ENCODE measurements at regions not wholly inside any gene's neighbourhood (a gene's known extent, or its start where the extent isn't known, plus 50 kb on each side); places are given as distances from the start of the nearest gene placed in this dataset.
"Not testable (repeated sequence)": the region's sequence is repeated elsewhere in the genome, so short reads cannot be mapped to it uniquely, and the experiment has no call there.

- ATAC-seq; H3K79me2 ChIP-seq (ENCODE audit: insufficient read depth, low read length); H3K4me2 ChIP-seq (ENCODE audit: low read length); H3K36me3 ChIP-seq (ENCODE audit: control insufficient read depth in 1 of 2, insufficient read depth in 2 of 2, low read length in 2 of 2); H3K27me3 ChIP-seq (ENCODE audit: insufficient read depth, low read length); H3K9me3 ChIP-seq (ENCODE audit: control insufficient read depth in 1 of 2, insufficient read depth in 1 of 2, low read depth in 1 of 2, low read length in 2 of 2); H3K4me3 ChIP-seq (replicated peaks in 1 of 2; ENCODE audit: low read depth in 1 of 2, low read length in 2 of 2); DNase-seq (ENCODE audit: low read depth, low spot score); CTCF ChIA-PET; H3K4me1 ChIP-seq (ENCODE audit: control insufficient read depth in 1 of 2, insufficient read depth in 2 of 2, low read length in 2 of 2); intact Hi-C loops (cut with micrococcal nuclease); H3K9me2 ChIP-seq (ENCODE audit: insufficient read depth); RAD21 ChIA-PET (ENCODE audit: low non-redundant PET in 1 of 2, low total read pairs in 2 of 2, uncharacterized antibody in 2 of 2, unreplicated experiment in 2 of 2); H2AFZ ChIP-seq (ENCODE audit: low read depth, low read length, poor library complexity, severe bottlenecking); BruUV-seq (replicated peaks); H3K27ac ChIP-seq (ENCODE audit: low read depth, low read length); H4K20me1 ChIP-seq (ENCODE audit: insufficient read depth); POLR2A ChIA-PET; H3K9ac ChIP-seq (ENCODE audit: low read length): not testable (repeated sequence)
These were observed 83.0 kb downstream of the GRIN2B start for GRCh38 chr12:13898387-13898786.

DNA sequence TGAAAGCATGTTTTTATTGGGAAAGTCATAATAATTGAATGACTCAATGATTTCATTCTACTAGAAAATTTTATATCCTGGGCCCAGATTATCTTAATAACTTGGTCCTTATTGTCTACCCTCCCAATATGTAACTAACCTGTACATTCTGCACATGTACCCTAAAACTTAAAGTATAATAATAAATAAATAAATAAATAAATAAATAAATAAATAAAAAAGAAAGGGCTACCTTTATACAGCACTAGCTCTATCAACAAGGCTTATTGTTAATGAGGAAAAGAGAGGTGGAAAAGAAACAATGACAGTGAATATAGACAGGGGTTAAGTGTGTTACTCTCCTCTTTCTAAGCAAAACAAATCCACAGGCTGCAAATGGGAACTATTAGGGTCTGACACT is 83.6 kb downstream of the GRIN2B start:
- POLR2A ChIA-PET = no interaction called here
- DNase-seq (ENCODE audit: low read depth, low spot score) = no peak
- H3K4me1 ChIP-seq (ENCODE audit: control insufficient read depth in 1 of 2, insufficient read depth in 2 of 2, low read length in 2 of 2) = no peaks in the 10 kb centered on the region
- no peaks in the 10 kb centered on the region for H3K36me3 ChIP-seq (ENCODE audit: control insufficient read depth in 1 of 2, insufficient read depth in 2 of 2, low read length in 2 of 2)
- H3K9ac ChIP-seq (ENCODE audit: low read length) = no peak overlapping the region
- ATAC-seq = no peak
- no peaks in the 10 kb centered on the region for H4K20me1 ChIP-seq (ENCODE audit: insufficient read depth)
- no peak overlapping the region for H3K4me3 ChIP-seq (replicated peaks in 1 of 2; ENCODE audit: low read depth in 1 of 2, low read length in 2 of 2)
- H3K4me2 ChIP-seq (ENCODE audit: low read length) = no peak overlapping the region
- no peak overlapping the region for H2AFZ ChIP-seq (ENCODE audit: low read depth, low read length, poor library complexity, severe bottlenecking)
- no peaks in the 10 kb centered on the region for H3K27me3 ChIP-seq (ENCODE audit: insufficient read depth, low read length)
- intact Hi-C loops (cut with micrococcal nuclease) = no loop called here
- no peaks in the 10 kb centered on the region for H3K79me2 ChIP-seq (ENCODE audit: insufficient read depth, low read length)
- no TSS peak for BruUV-seq (replicated peaks)
- RAD21 ChIA-PET (ENCODE audit: low non-redundant PET in 1 of 2, low total read pairs in 2 of 2, uncharacterized antibody in 2 of 2, unreplicated experiment in 2 of 2) = interaction anchor here in 1 of 2 experiments (0.6 kb wide), 1 partner anchor 29 kb away, joined by 5 read pairs; no protein-coding TSS in a partner anchor
- CTCF ChIA-PET = no interaction called here
- no peaks in the 10 kb centered on the region; the same call in 1 of the 2 replicates for H3K9me2 ChIP-seq (ENCODE audit: insufficient read depth)
- TF ChIP-seq EZH2phosphoT487 (IDR thresholded peaks at IDR 0.05; ENCODE audit: borderline replicate concordance) (no peak), CBX3 (IDR thresholded peaks at IDR 0.05; ENCODE audit: low read depth) (no peak), CEBPB (IDR thresholded peaks at IDR 0.05; ENCODE audit: low read depth) (no peak), MAX (IDR thresholded peaks at IDR 0.05) (no peak), JUND (IDR thresholded peaks at IDR 0.05) (no peak), ZFX (IDR thresholded peaks at IDR 0.05) (no peak), YY1 (IDR thresholded peaks at IDR 0.05; ENCODE audit: extremely low read depth, insufficient replicate concordance, low read depth, low read length) (no peak)
- TF ChIP-seq, protein P1, sequence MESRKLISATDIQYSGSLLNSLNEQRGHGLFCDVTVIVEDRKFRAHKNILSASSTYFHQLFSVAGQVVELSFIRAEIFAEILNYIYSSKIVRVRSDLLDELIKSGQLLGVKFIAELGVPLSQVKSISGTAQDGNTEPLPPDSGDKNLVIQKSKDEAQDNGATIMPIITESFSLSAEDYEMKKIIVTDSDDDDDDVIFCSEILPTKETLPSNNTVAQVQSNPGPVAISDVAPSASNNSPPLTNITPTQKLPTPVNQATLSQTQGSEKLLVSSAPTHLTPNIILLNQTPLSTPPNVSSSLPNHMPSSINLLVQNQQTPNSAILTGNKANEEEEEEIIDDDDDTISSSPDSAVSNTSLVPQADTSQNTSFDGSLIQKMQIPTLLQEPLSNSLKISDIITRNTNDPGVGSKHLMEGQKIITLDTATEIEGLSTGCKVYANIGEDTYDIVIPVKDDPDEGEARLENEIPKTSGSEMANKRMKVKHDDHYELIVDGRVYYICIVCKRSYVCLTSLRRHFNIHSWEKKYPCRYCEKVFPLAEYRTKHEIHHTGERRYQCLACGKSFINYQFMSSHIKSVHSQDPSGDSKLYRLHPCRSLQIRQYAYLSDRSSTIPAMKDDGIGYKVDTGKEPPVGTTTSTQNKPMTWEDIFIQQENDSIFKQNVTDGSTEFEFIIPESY (IDR thresholded peaks at IDR 0.05; ENCODE audit: extremely low read depth, insufficient replicate concordance, low read length) = no peak
- TF ChIP-seq, protein P2, sequence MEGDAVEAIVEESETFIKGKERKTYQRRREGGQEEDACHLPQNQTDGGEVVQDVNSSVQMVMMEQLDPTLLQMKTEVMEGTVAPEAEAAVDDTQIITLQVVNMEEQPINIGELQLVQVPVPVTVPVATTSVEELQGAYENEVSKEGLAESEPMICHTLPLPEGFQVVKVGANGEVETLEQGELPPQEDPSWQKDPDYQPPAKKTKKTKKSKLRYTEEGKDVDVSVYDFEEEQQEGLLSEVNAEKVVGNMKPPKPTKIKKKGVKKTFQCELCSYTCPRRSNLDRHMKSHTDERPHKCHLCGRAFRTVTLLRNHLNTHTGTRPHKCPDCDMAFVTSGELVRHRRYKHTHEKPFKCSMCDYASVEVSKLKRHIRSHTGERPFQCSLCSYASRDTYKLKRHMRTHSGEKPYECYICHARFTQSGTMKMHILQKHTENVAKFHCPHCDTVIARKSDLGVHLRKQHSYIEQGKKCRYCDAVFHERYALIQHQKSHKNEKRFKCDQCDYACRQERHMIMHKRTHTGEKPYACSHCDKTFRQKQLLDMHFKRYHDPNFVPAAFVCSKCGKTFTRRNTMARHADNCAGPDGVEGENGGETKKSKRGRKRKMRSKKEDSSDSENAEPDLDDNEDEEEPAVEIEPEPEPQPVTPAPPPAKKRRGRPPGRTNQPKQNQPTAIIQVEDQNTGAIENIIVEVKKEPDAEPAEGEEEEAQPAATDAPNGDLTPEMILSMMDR (IDR thresholded peaks at IDR 0.05 in 2 of 3, conservative IDR thresholded peaks at IDR 0.05 in 1 of 3; ENCODE audit: borderline replicate concordance in 1 of 3, insufficient read depth in 1 of 3, low read depth in 2 of 3, low read length in 2 of 3) = no peak
- H3K27ac ChIP-seq (ENCODE audit: low read depth, low read length) = no peak overlapping the region
- no peaks in the 10 kb centered on the region for H3K9me3 ChIP-seq (ENCODE audit: control insufficient read depth in 1 of 2, insufficient read depth in 1 of 2, low read depth in 1 of 2, low read length in 2 of 2)

Measured in HCT116 (cell line).